GM18867 (cell line): ENCODE measurements at regions not wholly inside any gene's neighbourhood (a gene's known extent, or its start where the extent isn't known, plus 50 kb on each side); places are given as distances from the start of the nearest gene placed in this dataset.

Experiments
- ATAC-seq: cut with Tn5 transposase; IDR thresholded peaks from one replicate; pipeline ENCODE4 v1.9.1; 2021; ENCODE audit warnings: mild to moderate bottlenecking, moderate library complexity; ENCODE audit not compliant: unreplicated experiment

- ATAC-seq = no peak
Measured at GRCh38 chr5:111914966-111915636, 158.1 kb upstream of the NREP start.

GRCh38 chr5:111902436-111902835 is 145.4 kb upstream of the NREP start:
- ATAC-seq = no peak

- no peak for ATAC-seq
Measured at GRCh38 chr5:111901296-111901695, 144.3 kb upstream of the NREP start.

GRCh38 chr5:111892949-111893348 is 136.0 kb upstream of the NREP start:
- ATAC-seq = no peak

- no peak for ATAC-seq
Measured at GRCh38 chr5:111887706-111888105, 130.7 kb upstream of the NREP start.

GRCh38 chr5:111869681-111870080 is 112.7 kb upstream of the NREP start:
- ATAC-seq = no peak

GRCh38 chr5:111865356-111865755 is 108.4 kb upstream of the NREP start:
- ATAC-seq = no peak

- ATAC-seq = no peak
Measured at GRCh38 chr5:111863801-111864200, 106.8 kb upstream of the NREP start.

- no peak for ATAC-seq
Measured at GRCh38 chr5:111859533-111860270, 102.7 kb upstream of the NREP start.

GRCh38 chr5:111859031-111859430 is 102.0 kb upstream of the NREP start:
- ATAC-seq = no peak

- ATAC-seq = no peak
Measured at GRCh38 chr5:111857623-111858022, 100.6 kb upstream of the NREP start.

- ATAC-seq = no peak
Measured at GRCh38 chr5:111856876-111857466, 100.0 kb upstream of the NREP start.

- no peak for ATAC-seq
Measured at GRCh38 chr5:111855356-111855755, 98.4 kb upstream of the NREP start.

GRCh38 chr5:111854186-111854585 is 97.2 kb upstream of the NREP start:
- peak; percentile 32 for ATAC-seq

- ATAC-seq = peak; percentile 72
Measured at GRCh38 chr5:111853748-111854147, 96.8 kb upstream of the NREP start.

GRCh38 chr5:111851631-111852548 is 94.9 kb upstream of the NREP start:
- ATAC-seq = no peak

- ATAC-seq = no peak
Measured at GRCh38 chr5:111848476-111848875, 91.5 kb upstream of the NREP start.

- ATAC-seq = no peak
Measured at GRCh38 chr5:111847052-111847925, 90.3 kb upstream of the NREP start.

GRCh38 chr5:111840036-111840674 is 83.2 kb upstream of the NREP start:
- no peak for ATAC-seq

- no peak for ATAC-seq
Measured at GRCh38 chr5:111839438-111839837, 82.4 kb upstream of the NREP start.
